ENCODE measurements at regions not wholly inside any gene's neighbourhood (a gene's known extent, or its start where the extent isn't known, plus 50 kb on each side); places are given as distances from the start of the nearest gene placed in this dataset.
A peak's percentile ranks its signal among the peaks of the same experiment; 100 is the strongest.
"Not testable (repeated sequence)": the region's sequence is repeated elsewhere in the genome, so short reads cannot be mapped to it uniquely, and the experiment has no call there.

- DNase-seq, result peak; percentile 28
These were observed 202.5 kb upstream of the MON1B start for GRCh38 chr16:76988526-76988925.

- DNase-seq, result no peak
These were observed 188.3 kb upstream of the MON1B start for GRCh38 chr16:77002644-77003043.

DNA sequence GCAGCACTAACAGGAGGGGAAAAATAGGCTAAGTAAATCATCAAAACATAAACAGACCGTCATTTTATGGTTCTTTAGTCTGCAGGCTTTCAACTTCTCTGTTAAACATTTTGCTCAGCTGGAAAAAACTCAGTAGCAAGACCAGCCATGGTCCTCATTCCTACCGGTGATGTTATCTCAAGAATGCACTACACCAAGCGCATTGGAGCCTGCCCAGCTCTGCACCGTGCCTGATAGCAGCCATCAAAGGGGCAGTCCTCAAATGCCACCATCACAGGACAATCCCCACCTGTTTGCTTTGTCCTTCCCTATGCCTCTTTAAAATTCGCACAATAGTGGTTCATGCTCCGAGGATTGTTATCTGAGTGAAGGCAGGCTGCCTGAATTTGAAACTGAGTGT lies 181.5 kb upstream of the MON1B start:
- DNase-seq, result no peak

DNA sequence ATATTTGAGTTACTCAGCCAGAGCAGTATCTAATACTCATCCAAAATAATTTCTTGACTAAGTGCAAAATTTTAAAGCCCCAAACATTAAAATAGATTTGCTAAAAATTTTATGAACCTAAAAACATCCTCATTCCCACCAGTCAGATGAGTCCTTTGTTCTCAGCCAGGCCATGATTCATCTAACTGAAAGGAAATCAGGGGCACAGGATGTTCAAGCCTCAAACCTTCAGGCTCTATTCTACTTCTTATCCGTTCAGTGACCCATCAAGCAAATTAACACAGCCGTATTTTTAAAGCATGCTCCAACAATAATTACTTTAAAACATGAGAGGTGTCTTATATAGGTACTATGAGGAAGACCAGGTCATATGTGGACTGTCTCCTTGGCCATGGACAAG lies 176.5 kb upstream of the MON1B start:
- DNase-seq, result no peak

DNA sequence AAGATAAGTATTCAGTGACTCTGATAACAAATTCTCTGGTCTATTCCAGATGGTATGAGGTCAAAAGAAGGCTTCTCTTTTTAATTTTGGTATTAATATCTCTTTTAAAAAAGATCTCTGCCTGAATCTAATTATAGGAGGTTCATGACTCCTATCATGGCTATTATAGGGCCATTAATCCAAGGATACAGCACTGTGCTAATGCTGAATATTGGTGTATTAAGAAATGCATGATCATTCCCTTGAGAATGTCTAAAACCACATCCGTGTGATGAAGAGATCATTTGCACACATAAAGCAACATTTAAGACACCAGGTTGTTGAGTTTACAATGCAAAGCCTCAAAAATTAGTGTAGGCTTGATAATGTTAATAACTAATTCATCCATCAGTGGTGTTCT lies 160.4 kb upstream of the MON1B start:
- no peak for DNase-seq

- peak; percentile 25 for DNase-seq
These were observed 157.5 kb upstream of the MON1B start for GRCh38 chr16:77033516-77033915.

DNA sequence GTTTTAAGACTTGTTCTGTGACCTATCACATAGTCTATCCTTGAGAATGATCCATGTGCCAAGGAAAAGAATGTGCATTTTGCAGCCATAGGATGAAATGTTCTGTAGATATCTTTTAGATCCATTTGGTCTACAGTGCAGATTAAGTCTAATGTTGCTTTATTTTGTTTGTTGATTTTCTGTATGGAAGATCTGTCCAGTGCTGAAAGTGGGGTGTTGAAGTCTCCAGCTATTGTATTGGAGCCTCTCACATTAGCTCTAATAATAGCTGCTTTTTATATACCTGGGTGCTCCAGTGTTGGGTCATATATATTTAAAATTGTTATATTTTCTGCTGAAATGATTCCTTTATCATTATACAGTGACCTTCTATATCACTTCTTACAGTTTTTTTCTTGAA lies 155.6 kb upstream of the MON1B start:
- no peak for DNase-seq

GRCh38 chr16:77037696-77038347 lies 153.2 kb upstream of the MON1B start:
- DNase-seq, result no peak

GRCh38 chr16:77041468-77041867 lies 149.5 kb upstream of the MON1B start:
- DNase-seq, result no peak

DNA sequence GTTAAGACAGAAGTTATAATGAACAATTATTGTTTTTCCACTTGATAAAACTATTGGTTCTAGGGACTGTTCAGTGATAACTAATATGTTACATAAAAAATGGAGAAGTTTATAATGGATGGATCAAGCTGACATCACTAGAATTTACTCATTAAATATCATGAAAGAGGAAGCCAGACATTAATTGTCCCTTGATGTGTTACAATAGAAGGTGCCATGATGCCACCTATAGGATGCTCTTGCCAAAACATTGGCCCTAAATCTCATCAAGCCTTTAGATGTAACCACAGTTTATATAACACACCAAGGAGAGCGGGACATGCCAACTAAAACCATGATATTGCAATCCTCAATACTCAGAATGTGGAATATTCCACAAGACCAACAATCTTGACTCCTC lies 147.9 kb upstream of the MON1B start:
- DNase-seq, result no peak

GRCh38 chr16:77046206-77046605 lies 144.8 kb upstream of the MON1B start:
- DNase-seq, result no peak

- DNase-seq, result no peak
These were observed 142.9 kb upstream of the MON1B start for GRCh38 chr16:77048085-77048484.

GRCh38 chr16:77049577-77049976 lies 141.4 kb upstream of the MON1B start:
- no peak for DNase-seq

- not testable (repeated sequence) for DNase-seq
These were observed 134.4 kb upstream of the MON1B start for GRCh38 chr16:77056597-77056996.

DNA sequence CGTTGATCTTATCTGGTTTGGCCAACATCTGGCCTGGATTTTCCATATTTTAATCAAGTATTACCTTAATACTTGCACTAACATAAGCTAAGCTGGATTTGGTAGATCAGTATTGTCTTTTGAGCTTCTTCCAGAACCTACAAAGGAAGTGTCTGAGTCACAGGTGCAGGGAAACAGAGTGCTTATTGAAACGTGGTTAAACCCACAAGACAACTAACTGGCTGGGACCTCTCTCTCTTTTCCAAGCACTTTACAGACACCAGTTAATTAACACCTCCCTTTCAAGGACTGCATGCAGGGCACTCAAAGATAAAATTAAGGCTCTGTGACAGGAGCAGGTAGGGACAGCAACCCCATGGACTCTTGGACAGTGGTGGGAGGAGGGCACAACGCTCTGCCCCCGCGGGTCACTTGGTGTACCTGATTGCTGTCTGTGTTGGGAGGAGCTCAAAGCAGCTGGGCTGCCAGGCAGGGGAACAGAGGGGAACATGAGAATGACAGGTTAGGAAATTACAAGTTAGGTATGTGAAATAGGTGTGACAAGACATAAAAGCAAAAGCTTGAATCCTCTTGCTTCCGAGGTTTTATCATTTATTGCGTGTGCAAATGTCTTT lies 133.7 kb upstream of the MON1B start:
- no peak for DNase-seq

DNA sequence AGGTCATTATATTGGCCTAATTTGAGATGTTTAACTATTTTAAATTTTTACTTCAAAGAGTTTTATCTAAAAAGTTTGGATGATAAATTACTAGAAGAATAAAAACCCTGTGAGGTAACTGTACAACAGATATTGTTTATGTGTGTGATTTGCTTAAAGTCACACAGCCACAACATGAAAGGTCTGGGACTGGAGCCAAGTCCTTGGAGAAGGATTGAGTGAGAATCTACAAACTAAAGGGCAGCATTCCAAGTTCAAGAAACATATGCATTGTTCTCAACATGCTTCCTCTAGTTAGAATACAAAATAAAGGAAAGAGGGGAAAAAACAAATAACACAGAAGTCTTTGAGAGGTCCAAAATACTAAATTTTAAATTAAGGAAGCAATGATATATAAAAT lies 131.5 kb upstream of the MON1B start:
- no peak for DNase-seq

DNA sequence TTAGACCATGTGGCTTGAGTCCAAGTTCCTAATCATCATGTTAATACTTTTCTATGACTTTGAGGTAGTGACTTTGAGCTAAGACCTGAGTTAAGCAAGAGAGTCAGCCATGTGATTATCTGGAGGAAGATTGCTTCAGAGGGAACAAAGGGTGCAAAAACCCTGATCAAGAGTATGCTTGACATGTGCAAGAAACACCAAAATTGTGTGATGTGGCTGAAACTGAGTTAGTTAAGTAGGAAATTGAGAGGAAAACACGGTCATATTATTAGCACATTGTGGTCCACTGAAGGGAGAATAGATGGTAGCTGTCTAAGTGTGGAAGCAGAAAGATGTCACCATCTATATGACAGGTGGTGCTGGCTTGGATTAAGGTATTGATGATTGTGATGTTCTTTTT lies 130.4 kb upstream of the MON1B start:
- DNase-seq, result no peak

DNA sequence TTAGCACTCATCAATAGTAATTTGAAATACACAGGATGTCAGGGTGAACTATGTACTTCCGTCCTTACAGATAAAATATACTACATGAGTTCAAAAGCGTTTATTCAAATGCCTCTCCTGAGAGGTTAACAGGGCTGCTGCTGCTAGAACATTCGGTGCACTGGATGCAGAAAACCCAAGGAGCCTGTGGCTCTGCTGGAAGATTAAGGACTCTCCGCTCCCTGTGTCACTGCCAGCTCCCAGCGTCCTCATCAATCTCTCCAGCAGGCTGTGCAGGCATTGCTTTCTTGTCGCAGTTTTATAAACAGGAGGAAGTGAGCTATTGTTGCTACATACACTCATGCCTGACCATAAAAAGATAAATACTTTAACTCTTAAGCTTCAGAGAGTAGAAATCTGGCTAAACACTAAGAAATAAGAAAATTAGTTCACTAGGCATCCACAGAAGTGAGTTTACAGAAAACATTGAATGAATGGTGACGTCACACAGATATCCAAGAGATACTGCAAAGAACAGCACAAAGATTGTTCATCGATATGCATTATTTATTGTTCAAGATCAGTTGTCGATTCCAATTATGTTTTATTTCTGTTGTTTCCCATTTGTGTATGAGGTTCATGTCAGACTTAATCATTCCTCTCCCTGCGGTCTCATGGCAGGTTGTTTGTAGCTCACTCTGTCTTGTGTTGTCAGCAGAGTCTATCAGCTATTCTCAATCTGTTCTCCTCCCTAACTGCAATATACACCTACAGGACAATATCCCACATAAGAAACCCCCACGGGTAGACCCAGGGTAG lies 127.9 kb upstream of the MON1B start:
- DNase-seq, result no peak

GRCh38 chr16:77063676-77064016 lies 127.3 kb upstream of the MON1B start:
- DNase-seq, result no peak

DNA sequence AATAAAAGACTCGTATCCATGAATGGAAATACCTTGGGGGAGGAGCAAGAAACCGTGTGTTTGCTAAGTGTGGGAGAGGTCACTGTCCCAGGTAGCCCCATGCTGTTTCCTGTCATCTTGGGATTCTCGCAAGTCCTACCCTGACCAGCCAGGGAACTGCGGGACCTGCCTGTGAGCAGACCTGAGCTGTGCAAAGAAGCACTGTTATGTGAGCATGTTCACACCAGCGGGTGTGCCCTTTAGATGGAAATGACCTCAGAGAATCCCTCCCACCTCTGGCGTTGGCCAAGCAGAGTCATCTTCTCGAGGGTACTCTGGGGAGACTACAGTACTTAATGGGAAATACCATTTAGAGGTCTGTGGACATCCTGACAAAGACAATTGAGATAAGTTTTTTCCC lies 127.0 kb upstream of the MON1B start:
- no peak for DNase-seq

DNA sequence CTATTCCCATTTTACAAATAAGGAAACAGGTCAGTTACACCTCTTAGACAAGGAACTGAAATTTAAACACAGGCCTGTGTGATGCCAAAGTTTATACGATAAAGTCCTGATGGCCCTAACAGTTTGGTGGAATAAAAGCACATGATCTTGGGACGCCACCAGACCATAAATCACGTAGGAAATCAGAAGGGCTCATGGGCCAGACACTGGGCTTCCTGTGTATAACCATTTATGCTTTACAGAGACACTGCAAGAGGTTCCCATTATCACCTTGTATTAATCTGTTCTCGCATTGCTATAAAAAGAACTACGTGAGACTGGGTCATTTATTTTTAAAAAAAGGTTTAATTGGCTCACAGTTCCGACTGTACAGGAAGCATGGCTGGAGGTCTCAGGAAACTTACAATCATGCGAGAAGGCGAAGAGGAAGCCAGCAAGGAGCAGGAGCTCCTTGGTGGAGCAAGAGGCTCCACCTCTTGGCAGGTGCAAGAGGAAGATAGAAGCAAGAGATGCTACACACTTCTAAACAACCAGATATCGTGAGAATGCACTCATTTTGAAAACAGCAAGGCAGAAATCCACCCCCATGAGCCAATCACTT lies 124.0 kb upstream of the MON1B start:
- no peak for DNase-seq

DNA sequence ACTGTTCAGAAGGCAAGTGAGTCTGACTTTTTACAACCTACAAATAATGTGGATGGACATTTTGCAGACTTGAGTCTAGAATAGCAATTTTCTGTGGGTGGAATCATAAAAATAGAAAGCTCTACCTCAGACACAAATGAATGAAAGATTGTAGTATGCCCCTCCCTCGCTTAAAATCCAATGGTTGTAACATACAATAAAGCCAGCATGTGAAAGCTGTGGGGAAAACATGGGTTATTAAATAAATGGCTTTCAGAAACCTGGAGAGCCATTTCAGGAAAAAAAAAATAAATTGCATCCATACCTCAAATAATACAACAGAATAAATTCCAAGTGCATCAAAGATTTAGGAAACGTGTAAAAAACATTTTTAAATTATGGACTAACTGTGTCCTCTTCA lies 123.1 kb upstream of the MON1B start:
- DNase-seq, result no peak

DNA sequence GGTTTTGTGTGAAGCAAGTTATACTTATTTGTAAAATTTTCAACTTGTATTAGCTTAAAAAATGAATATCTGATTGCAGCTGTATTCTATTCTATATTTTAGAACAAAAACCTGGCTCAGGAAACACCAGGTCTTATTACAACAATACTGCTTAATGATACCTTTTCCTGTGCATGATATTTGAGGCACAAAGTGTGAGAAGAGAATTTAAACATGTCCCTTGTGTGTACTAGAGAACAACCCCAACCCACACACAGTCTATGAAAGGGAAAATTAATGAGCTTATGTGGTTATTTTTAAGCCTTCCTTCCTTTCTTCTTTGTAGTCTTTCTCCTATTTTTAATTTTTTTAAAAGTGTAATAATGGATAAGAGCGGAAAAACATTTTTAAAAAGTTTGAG lies 122.6 kb upstream of the MON1B start:
- DNase-seq, result no peak

DNA sequence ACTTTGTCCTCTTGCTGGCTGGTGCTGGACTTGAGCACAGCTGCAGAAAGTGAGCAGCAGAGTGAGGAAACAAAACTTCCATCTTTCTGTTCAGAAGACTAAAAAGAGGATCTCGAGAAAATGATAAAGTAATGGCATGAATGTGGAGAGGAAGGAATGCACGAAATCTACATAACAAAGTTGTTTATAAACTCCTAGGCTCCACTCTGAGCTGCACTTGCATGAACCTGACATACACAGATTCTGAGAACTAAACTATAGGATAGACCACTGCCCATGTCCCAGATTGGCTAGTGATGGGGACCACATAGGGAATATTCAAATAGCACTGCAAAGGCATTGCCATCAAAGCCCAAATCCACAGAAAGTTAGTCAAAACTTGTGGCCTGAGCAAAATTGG lies 121.1 kb upstream of the MON1B start:
- DNase-seq, result no peak
